Neural crest cell (in vitro differentiated cells): ENCODE measurements at regions not wholly inside any gene's neighbourhood (a gene's known extent, or its start where the extent isn't known, plus 50 kb on each side); places are given as distances from the start of the nearest gene placed in this dataset.

Experiments used
- DNase-seq: peaks from one replicate; pipeline ENCODE4 v3.0.0; 2021; ENCODE audit warnings: low read depth, mixed read lengths, low spot score
- H3K27ac Mint-ChIP-seq: one replicate; pipeline ENCODE4 v1.8.0; 2021; ENCODE audit warnings: mild to moderate bottlenecking, mixed read lengths; ENCODE audit not compliant: unreplicated experiment
- H3K27me3 Mint-ChIP-seq: 2 replicates; pipeline ENCODE4 v1.8.0; 2021; ENCODE audit warnings: low read depth, mild to moderate bottlenecking, mixed read lengths
- H3K36me3 Mint-ChIP-seq: 2 replicates; pipeline ENCODE4 v1.8.0; 2021; ENCODE audit warnings: low read depth, mild to moderate bottlenecking, mixed read lengths
- H3K4me1 Mint-ChIP-seq: 2 replicates; pipeline ENCODE4 v1.8.0; 2021; ENCODE audit warnings: mixed read lengths
- H3K4me3 Mint-ChIP-seq: one replicate; pipeline ENCODE4 v1.8.0; 2021; ENCODE audit warnings: mild to moderate bottlenecking, mixed read lengths
- H3K9me3 Mint-ChIP-seq: 2 replicates; pipeline ENCODE4 v1.8.0; 2021; ENCODE audit warnings: mixed read lengths
- TF ChIP-seq, protein P1 (sequence below): fragments of 200-600 bp; sonication (generic); conservative IDR thresholded peaks from 2 replicates; pipeline ENCODE4 v1.5.0; 2021; ENCODE audit warnings: antibody characterized with exemption, mild to moderate bottlenecking

DNA sequence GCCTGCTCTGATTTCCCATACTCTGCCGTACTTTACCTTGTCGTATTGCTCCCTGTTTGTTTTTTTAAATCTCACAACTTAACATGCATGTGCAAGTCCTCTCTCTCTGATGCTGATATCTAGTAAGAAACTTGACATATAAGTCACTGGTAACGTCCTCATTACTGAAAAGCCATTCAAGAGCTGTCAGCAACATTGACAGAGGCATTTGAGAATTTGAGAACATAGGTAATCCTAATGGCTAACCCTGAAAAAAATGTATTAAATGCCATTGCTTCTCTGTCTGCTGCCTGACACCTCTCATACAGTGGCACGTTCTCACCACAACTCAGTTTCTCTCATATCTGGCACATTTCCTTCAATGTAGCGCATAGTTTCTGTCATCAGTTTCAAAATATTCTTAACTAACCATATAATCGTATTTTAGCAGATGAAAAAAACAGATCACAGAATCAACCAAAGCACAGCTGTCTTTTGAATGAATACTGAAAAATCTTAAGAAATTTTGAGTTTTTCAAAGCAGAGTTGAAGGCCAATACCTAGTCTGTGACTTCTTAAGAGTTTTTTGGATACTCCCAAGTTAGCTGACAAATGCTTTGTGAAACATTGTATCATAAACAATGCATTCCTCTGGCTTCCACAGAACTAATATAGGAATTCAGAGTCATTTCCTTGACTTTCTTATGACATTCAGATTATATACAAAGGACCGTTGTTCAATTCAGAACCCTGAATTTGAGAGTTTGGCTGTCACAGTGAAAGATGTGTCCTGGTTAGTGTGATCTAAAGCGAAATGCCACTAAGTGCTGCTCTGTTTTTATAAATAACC is 996.4 kb downstream of the C4orf33 start:
- H3K27ac Mint-ChIP-seq = peak overlapping the region; percentile 92
- H3K27me3 Mint-ChIP-seq = no peaks in the 10 kb centered on the region
- peaks cover 3% of the 10 kb centered on the region for H3K36me3 Mint-ChIP-seq
- no peak overlapping the region for H3K4me3 Mint-ChIP-seq
- TF ChIP-seq, protein P1, sequence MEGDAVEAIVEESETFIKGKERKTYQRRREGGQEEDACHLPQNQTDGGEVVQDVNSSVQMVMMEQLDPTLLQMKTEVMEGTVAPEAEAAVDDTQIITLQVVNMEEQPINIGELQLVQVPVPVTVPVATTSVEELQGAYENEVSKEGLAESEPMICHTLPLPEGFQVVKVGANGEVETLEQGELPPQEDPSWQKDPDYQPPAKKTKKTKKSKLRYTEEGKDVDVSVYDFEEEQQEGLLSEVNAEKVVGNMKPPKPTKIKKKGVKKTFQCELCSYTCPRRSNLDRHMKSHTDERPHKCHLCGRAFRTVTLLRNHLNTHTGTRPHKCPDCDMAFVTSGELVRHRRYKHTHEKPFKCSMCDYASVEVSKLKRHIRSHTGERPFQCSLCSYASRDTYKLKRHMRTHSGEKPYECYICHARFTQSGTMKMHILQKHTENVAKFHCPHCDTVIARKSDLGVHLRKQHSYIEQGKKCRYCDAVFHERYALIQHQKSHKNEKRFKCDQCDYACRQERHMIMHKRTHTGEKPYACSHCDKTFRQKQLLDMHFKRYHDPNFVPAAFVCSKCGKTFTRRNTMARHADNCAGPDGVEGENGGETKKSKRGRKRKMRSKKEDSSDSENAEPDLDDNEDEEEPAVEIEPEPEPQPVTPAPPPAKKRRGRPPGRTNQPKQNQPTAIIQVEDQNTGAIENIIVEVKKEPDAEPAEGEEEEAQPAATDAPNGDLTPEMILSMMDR = no peak
- no peak for DNase-seq
- H3K9me3 Mint-ChIP-seq = peaks cover 3% of the 10 kb centered on the region
- peaks cover 23% of the 10 kb centered on the region for H3K4me1 Mint-ChIP-seq

DNA sequence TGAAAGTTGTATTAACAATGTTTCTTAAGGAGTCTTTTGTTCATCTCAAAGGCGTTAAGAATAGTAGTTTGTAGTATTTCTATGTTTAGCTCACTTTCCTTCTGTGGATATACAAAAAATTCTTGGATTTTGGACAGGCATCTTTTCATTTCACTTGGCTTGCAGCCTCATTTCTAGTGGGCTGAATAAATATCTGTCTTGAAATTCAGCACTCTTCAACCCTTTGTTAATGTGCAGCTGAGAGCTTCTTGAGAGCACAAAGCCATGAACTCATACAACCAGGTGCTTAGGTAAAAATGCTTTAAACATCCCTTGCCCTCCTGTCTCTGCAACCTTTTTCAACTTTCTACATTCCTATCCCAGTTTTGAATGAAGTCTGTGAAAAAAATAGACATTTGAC is 1003.2 kb downstream of the C4orf33 start:
- peaks cover 6% of the 10 kb centered on the region for H3K4me1 Mint-ChIP-seq
- H3K27me3 Mint-ChIP-seq = no peaks in the 10 kb centered on the region
- TF ChIP-seq, protein P1 = no peak
- no peak for DNase-seq
- no peaks in the 10 kb centered on the region for H3K36me3 Mint-ChIP-seq
- no peak overlapping the region for H3K27ac Mint-ChIP-seq
- H3K4me3 Mint-ChIP-seq = no peak overlapping the region
- H3K9me3 Mint-ChIP-seq = no peaks in the 10 kb centered on the region

DNA sequence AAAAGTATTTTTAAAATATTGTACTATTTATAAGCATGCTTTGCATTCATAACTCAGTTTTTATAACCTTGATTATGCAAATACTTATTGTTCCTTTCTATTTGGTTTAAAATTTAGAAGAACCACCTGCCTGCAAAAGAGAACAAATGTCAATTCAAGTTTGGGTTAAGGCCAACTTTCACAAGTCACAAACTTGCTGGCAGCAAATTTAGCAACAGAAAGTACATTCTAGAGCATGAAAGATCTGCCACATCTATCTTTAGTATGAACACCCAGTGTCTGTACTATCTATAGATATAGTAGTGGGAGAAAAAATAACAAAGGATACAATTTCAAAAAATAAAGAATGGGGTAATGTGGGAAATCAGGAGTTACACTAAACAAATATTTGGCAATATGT is 1014.2 kb downstream of the C4orf33 start:
- H3K4me3 Mint-ChIP-seq = peak overlapping the region; percentile 3
- TF ChIP-seq, protein P1 = no peak

DNA sequence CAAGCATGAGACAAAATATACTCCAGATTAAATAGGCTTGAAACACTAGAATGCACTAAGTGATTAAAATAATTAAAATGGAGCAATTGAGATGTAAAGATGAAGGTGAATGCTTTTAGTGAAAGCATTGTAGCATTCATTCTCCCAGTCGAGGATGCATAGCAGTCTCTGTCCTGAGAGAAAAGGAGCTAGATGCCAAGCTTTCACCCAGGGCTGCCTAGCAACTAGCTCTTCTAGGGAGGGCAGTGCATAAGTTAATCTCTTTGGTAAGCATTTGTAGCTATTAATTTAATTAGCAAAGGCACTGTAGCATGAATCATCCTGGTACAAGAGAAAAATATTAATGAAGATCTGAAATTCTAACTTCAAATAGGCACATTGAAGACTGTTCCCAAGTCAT is 1014.8 kb downstream of the C4orf33 start:
- Mint-ChIP-seq H3K4me3 (peak overlapping the region; percentile 54), H3K36me3 (peaks cover 6% of the 10 kb centered on the region), H3K4me1 (peaks cover 37% of the 10 kb centered on the region), H3K27me3 (no peaks in the 10 kb centered on the region), H3K27ac (no peak overlapping the region), H3K9me3 (peaks cover 7% of the 10 kb centered on the region)
- TF ChIP-seq, protein P1 = no peak
- DNase-seq = no peak

More for the DNA sequence above, 1014.2 kb downstream of the C4orf33 start:
- H3K27me3 Mint-ChIP-seq = no peaks in the 10 kb centered on the region
- peaks cover 7% of the 10 kb centered on the region for H3K9me3 Mint-ChIP-seq
- peaks cover 6% of the 10 kb centered on the region for H3K36me3 Mint-ChIP-seq
- peak overlapping the region; percentile 29 for H3K27ac Mint-ChIP-seq
- peaks cover 34% of the 10 kb centered on the region for H3K4me1 Mint-ChIP-seq
- DNase-seq = no peak

DNA sequence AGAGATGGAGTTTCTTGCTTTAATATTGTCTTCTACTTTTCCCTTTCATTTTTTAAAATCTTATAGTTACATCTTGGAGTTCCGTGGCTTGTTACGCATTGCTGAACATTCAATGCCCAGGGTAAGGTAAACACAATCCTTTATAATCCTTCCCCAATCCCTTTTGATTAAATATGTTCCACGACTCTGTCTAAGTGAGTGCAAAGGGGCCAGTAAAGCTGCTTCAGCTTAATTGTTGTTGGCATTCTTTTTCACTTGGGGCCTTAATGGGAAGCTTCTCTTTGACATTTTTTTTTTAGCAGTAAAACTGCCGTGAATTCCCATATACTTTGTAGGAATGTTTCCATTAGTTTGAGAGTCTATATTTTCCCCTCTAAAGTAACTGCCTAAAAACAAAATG is 1028.1 kb downstream of the C4orf33 start:
- DNase-seq = no peak
- no peak overlapping the region for H3K27ac Mint-ChIP-seq
- no peaks in the 10 kb centered on the region for H3K27me3 Mint-ChIP-seq
- TF ChIP-seq, protein P1 = no peak
- peaks cover 6% of the 10 kb centered on the region for H3K9me3 Mint-ChIP-seq
- H3K4me1 Mint-ChIP-seq = peaks cover 10% of the 10 kb centered on the region
- H3K36me3 Mint-ChIP-seq = no peaks in the 10 kb centered on the region
- no peak overlapping the region for H3K4me3 Mint-ChIP-seq
